Heart left ventricle (tissue), 16 donors: ENCODE measurements at regions not wholly inside any gene's neighbourhood (a gene's known extent, or its start where the extent isn't known, plus 50 kb on each side); places are given as distances from the start of the nearest gene placed in this dataset.

Experiments
- ATAC-seq, 4 donors: fragments of 200-7000 bp; cut with Tn5 transposase; one replicate each; pipeline ENCODE4 v1.9.1; 2020 to 2022; ENCODE audit warnings: moderate library complexity in 4 of 4, mild to moderate bottlenecking in 3 of 4, moderate number of reproducible peaks in 1 of 4
- DNase-seq, 5 donors: peaks; one replicate each; pipeline ENCODE4 v3.0.0-alpha.2; 2020
- H3K27ac ChIP-seq, 12 donors: fragments of 200-600 bp; sonication (generic) in 4 of 12; one replicate each; pipeline versions ENCODE4 v1.5.0 to v1.8.0; 2016 to 2022; ENCODE audit warnings: mild to moderate bottlenecking in 2 of 12
- H3K27me3 ChIP-seq, 9 donors: fragments of 200-600 bp; sonication (generic) in 2 of 9; one replicate each; pipeline versions ENCODE4 v1.5.1 to v1.8.0; 2016 to 2022; ENCODE audit warnings: mild to moderate bottlenecking in 3 of 9
- H3K36me3 ChIP-seq, 9 donors: fragments of 200-600 bp; sonication (generic) in 2 of 9; one replicate each; pipeline versions ENCODE4 v1.5.0 to v1.8.0; 2018 to 2022; ENCODE audit warnings: mild to moderate bottlenecking in 2 of 9
- H3K4me1 ChIP-seq, 12 donors: fragments of 200-600 bp; sonication (generic) in 4 of 12; one replicate each; pipeline versions ENCODE4 v1.5.0 to v1.8.0; 2016 to 2022; ENCODE audit warnings: mild to moderate bottlenecking in 3 of 12
- H3K4me3 ChIP-seq, 12 donors: fragments of 200-600 bp; sonication (generic) in 4 of 12; one replicate each; pipeline versions ENCODE4 v1.5.0 to v1.8.0; 2017 to 2022; ENCODE audit warnings: mild to moderate bottlenecking in 9 of 12, moderate library complexity in 4 of 12
- H3K9me3 ChIP-seq, 12 donors: fragments of 200-600 bp; sonication (generic) in 4 of 12; one replicate each; pipeline versions ENCODE4 v1.5.0 to v1.8.0; 2016 to 2022; ENCODE audit warnings: mild to moderate bottlenecking in 1 of 12
- CTCF ChIP-seq, 12 donors: fragments of 200-600 bp; sonication (generic) in 4 of 12; IDR thresholded peaks; one replicate each; pipeline versions ENCODE4 v1.5.0 to v1.8.0; 2018 to 2022; ENCODE audit warnings: antibody characterized with exemption in 12 of 12, mild to moderate bottlenecking in 5 of 12
- POLR2A ChIP-seq, 2 donors: fragments of 450-650 bp; IDR thresholded peaks; one replicate each; pipeline ENCODE4 v1.6.1; 2017; ENCODE audit warnings: antibody characterized with exemption in 2 of 2, mild to moderate bottlenecking in 2 of 2, moderate library complexity in 2 of 2
- WGBS, 4 donors: extraction: QIAGEN DNeasy Blood & Tissue Kit in 2 of 4; methylation state at CpG; one replicate each; pipeline versions ENCODE4 v1.1.5 to v1.1.7; 2013 to 2018; 5-methylcytosine and 5-hydroxymethylcytosine counted together
- intact Hi-C, 10 donors: fragments of 100-400 bp; cut with DNase I; formaldehyde crosslinking; loops; one replicate each; pipeline versions ENCODE4 v1.11.1 to v1.14.2; 2022
- donor health status: ischemic (EF 13 %, LVEDD 7.1; RV severe dilation, severe dysfunction).
- donor health status: healthy with polysubstance abuse.
- donor health status: DM: no; HTN: yes; CAD: no.
- donor health status: DM: no; HTN: no; CAD: no.
- donor health status: ischemic (EF 25% LVEDD 6.9; RV normal size, moderate dysfunction).
- donor health status: ischemic (EF 25% LVEDD 5.7; RV mildly dilated, moderate dysfunction).
- donor health status: healthy.
- donor health status: DM: yes; HTN: yes; CAD: no.
- donor health status: ischemic (EF 35%, LVEDD 5.7; RV mildly dilated, moderate dysfunction).
- donor health status: nonischemic (EF 11% LVEDD 7.7; RV severe dilation, severe dysfunction).
- donor health status: DM: yes; HTN: yes; CAD: no.
- donor health status: PGD.
- donor health status: ischemic (EF 29% LVEDD 5.4; RV normal size, mild dysfunction).
- donor health status: nonischemic (EF 23%, LVEDD 6.1; RV moderate dilation, normal function).

- no peak overlapping the region for H3K4me3 ChIP-seq
- no peak overlapping the region for H3K27ac ChIP-seq
- TF ChIP-seq CTCF (IDR thresholded peaks at IDR 0.05) (no peak), POLR2A (IDR thresholded peaks at IDR 0.05) (no peak)
- 84 to 95% (median 91%) methylated on average over 2 of the region's 2 CpGs for WGBS, 4 donors
- H3K9me3 ChIP-seq = no peaks in the 10 kb centered on the region
- no peaks in the 10 kb centered on the region for H3K36me3 ChIP-seq
- H3K27me3 ChIP-seq = no peaks in the 10 kb centered on the region
- ATAC-seq (no peak), DNase-seq (no peak)
- H3K4me1 ChIP-seq = no peaks in the 10 kb centered on the region
- intact Hi-C loops = no loop called here
These were observed 83.9 kb upstream of the ATP1A1 start for GRCh38 chr1:116289193-116289592.

GRCh38 chr1:116290085-116290705 lies 82.8 kb upstream of the ATP1A1 start:
- ATAC-seq (no peak), DNase-seq (no peak)
- TF ChIP-seq CTCF (IDR thresholded peaks at IDR 0.05) = no peak
- intact Hi-C loops = no loop called here
- Histone ChIP-seq H3K4me1 (no peaks in the 10 kb centered on the region), H3K4me3 (no peak overlapping the region), H3K27me3 (no peaks in the 10 kb centered on the region), H3K27ac (no peak overlapping the region), H3K36me3 (no peaks in the 10 kb centered on the region), H3K9me3 (no peaks in the 10 kb centered on the region)
- WGBS, 4 donors = 81 to 88% (median 83%) methylated on average over 3 of the region's 3 CpGs

GRCh38 chr1:116291024-116291423 lies 82.0 kb upstream of the ATP1A1 start:
- Histone ChIP-seq H3K36me3 (no peaks in the 10 kb centered on the region), H3K27ac (no peak overlapping the region), H3K9me3 (no peaks in the 10 kb centered on the region), H3K27me3 (no peaks in the 10 kb centered on the region), H3K4me3 (no peak overlapping the region), H3K4me1 (no peaks in the 10 kb centered on the region)
- DNase-seq = no peak
- WGBS, 4 donors = 87 to 95% (median 93%) methylated on average over 2 of the region's 2 CpGs
- intact Hi-C loops = no loop called here
- ATAC-seq = no peak
- TF ChIP-seq POLR2A (IDR thresholded peaks at IDR 0.05) (no peak), CTCF (IDR thresholded peaks at IDR 0.05) (no peak)

- H3K36me3 ChIP-seq = no peaks in the 10 kb centered on the region
- 55 to 76% (median 66%) methylated on average over 5 of the region's 5 CpGs for WGBS, 4 donors
- no peak for TF ChIP-seq POLR2A (IDR thresholded peaks at IDR 0.05)
- TF ChIP-seq CTCF (IDR thresholded peaks at IDR 0.05) = no peak
These were observed 79.9 kb upstream of the ATP1A1 start for GRCh38 chr1:116292929-116293725.

More at GRCh38 chr1:116292929-116293725, 79.9 kb upstream of the ATP1A1 start:
- Histone ChIP-seq H3K9me3 (peaks cover 0 to under 1% (median 0%) of the 10 kb centered on the region in 12 donors), H3K4me1 (no peaks in the 10 kb centered on the region), H3K27me3 (no peaks in the 10 kb centered on the region), H3K27ac (no peak overlapping the region), H3K4me3 (no peak overlapping the region)
- DNase-seq (no peak), ATAC-seq (no peak)
- intact Hi-C loops = no loop called here
